HS-5 (cell line): ENCODE measurements at regions not wholly inside any gene's neighbourhood (a gene's known extent, or its start where the extent isn't known, plus 50 kb on each side); places are given as distances from the start of the nearest gene placed in this dataset.

Source experiments
- DNase-seq: peaks from one replicate; pipeline ENCODE4 v3.0.0-alpha.2; 2012; ENCODE audit warnings: low read depth

GRCh38 chr6:44636561-44637248 is 249.2 kb downstream of the CDC5L start:
- no peak for DNase-seq

GRCh38 chr6:44641344-44642031 is 254.0 kb downstream of the CDC5L start:
- no peak for DNase-seq

DNA sequence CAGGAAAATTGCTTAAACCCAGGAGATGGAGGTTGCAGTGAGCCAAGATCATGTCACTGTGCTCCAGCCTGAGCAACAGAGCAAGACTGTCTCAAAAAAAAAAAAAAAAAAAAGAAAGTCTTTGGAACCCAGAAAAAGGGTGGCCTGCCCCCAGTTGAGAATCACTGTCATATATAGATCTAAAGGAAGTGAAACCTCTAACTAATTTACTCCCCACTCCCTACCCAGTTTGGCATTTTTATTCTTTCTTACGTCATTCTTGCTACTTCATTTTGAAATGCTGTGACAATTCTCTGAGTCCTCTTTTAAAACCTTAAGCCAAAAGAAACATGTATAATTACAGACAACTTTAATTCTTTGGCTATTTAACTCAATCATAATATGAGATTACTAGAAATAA is 254.8 kb downstream of the CDC5L start:
- no peak for DNase-seq

DNA sequence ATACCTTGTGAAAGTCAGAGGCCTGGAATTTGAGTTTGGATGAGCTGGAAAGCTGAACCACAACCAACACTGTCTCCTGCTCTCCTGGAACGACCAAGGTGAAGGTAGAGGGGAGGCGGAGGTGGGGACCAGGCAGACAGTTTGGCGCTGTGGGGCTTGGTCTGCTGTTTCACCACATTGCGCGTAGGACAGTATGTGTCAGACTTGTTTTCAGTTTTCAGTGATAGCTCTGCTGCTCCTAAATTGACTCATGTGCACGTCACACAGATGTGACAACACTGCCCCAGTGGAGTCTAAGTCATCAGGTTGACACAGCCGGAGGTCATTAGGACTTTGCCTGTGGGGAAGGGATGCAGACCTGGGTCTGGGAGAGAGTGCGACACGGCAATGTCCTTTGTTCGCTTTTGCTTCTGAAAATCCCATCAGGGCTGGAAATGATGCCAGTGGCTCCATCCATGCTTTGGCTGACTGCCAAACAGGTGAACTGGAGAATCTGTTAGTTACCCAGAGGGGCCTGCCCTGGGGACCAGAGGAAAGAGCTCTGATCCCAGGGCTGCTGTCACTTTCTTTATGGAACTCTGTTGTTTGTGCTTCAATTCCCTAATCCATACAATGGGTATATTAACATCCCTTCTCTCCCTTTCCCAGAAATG is 255.5 kb downstream of the CDC5L start:
- no peak for DNase-seq

DNA sequence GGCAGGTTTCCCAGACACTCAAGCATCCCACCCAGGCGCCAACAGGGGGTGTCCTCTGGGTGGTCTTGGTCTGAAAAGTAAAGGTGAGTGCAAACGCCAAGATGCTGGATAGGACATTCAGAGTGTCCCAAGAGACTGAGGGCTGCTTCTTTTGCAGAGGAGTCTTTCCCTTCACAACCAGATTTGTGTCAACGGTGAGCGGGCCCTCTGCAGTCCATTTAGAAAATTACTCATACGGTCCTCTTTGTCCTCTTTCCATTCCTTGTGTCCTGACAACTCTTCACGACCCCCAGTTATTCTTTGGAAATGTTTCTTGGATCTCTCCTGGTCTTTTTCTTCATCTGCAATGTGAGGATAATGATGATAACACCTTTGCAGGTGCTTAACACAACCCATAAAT is 257.8 kb downstream of the CDC5L start:
- DNase-seq, result no peak

DNA sequence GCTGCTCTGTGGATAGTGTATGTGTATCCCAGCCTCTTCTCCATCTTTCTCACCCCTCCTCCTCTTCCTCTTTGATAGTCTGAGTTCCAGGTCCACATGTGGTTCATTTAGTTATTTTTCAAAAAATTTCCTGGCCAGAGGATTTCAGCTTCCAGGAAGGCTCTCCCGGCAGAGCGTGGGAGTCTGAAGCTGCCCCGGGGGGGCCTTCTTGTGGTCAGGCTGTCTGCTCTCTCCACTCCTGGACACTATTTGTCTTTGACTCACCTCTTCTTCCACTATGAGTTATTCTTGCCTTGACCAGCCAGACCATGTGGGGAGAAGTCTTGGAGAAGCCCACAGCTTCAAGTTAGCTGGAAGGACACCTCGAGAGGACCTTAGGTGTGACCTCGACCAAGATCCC is 258.8 kb downstream of the CDC5L start:
- DNase-seq, result no peak

- DNase-seq, result no peak
Measured at GRCh38 chr6:44649365-44650025, 262.0 kb downstream of the CDC5L start.

DNA sequence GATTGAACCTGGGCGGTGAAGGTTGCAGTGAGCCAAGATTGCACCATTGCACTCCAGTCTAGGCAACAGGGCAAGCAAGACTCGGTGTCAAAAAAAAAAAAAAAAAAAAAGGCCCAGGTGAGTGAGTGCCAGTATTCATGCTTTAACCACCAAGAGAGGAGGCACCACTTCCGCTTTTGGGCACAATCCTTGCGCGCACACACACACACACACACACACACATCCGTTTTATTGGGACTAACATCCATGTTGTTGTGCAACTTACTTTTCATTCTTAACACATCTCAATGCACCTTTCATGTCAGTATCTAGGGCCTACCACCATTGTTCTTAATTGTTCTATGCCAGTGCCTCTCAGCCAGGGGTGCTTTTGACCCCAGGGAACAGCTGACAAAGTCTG is 263.0 kb downstream of the CDC5L start:
- no peak for DNase-seq

DNA sequence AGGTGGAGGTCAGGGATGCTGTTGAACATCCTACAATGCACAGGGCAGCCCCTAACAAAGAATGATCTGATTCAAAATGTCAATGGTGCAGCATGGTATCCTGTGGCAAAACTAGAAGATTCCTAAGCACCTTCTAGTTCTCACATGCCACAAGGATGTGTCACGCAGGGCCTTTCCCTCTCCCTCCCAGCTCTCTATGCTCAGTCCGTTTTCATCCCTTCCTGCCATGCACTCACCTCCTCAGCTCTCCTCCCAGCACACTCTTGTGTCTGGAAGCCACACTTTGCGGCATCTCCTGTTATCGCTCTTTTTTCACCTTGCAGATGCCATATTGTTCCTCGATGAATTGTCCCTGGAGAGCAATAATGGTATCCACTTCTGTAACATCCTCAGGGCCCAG is 263.4 kb downstream of the CDC5L start:
- peak; percentile 41 for DNase-seq

DNA sequence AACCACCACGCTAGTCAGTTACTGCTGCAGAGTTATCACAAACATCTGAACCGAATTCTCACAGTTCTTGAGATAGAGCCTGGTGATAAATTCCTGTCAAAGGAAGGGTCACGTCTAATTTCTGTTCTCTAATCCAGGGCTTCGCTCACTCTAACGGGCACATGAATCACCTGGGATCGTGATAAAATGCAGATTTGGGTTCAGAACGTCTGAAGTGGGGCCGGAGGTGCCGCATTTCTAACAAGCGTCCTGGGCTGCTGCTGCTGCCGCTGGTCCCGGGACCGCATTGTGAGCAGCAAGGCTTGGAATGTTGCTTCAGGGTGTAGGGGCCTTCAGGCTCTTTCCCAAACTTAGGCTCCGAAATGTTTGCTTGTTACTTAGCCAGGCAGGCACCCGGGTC is 264.1 kb downstream of the CDC5L start:
- DNase-seq, result no peak

DNA sequence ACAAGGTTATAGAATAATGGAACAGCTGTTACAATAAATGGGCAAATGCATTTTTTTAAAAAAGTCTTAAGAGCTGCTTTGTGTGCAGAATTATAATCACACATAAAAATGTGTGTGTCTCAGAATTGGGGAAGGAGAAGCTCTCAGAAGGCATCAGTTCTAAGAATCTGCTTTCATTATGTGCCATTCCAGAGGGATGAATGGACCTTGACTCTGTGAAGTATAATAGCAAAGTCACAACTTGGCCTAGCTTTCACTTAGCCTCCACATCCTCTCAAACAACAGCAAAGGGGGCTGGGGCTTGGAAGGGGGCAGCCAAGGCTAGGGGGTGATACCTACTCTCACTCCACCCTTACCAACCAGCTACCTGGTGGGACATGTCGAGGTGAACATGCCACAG is 265.0 kb downstream of the CDC5L start:
- DNase-seq, result no peak

GRCh38 chr6:44653091-44653490 is 265.6 kb downstream of the CDC5L start:
- no peak for DNase-seq

DNA sequence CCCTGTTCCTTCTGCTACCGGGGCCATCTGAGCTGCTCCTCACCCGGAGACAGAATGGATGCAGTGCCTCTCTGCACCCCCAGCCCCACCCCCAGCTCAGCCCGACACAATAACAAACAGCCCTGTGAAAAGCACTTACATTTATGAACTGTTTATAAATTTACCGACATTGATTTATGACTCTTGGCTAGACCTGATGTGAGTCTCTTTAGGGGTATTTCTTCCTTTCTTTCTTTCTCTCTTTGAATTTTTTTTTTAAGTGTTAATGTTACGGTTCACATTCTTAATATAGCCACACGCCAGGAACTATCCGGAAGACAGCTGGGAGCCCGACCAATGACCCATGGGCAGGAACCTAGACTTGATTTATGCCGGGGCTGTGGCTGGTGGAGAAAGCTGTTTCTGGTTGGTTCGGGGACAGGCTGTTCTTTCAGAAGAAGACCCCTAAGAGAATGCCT is 266.3 kb downstream of the CDC5L start:
- no peak for DNase-seq

DNA sequence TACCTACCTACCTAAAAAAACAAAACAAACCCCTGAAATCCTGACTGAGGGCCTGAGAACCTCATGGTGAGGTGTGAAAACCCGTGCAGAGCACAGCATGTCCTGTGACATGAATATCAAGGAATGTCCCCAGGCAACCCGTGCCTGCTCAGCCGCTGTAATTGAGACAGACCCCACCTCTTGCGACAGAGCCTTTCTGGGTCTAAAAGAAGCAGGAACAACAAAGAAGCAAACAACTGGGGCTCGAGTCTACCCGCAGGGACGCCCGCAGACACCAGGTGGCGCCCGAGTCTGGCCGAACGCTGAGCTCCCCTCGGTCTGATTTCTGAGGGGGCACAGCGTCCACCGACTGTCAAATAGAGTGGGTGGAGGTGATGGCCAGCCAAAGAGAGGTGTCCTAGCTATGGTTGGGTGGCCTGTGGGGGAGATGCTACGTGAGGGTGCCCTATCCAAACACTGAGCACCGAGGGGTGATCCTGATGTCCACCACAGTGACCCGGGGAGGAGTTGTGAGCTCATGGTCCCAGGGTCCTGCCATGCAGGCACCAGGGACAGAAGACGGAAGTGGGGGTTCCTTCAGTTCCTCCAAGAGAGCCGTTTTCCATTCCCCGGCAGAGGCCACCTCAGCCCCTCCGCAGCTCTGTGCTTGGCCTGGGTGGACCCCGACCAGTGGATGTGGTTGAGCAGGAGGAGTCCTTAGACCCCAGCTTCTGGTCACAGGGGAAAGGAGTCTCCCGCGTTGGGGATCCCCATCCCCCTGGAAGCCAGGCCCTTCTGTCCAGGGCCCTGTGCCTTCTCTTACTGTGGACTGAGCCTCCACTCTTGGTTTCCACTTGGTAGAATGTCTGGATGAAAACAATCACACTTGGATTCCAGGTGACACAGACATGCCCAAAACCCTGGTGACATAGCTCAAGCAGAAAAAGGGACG is 268.2 kb downstream of the CDC5L start:
- DNase-seq, result no peak

DNA sequence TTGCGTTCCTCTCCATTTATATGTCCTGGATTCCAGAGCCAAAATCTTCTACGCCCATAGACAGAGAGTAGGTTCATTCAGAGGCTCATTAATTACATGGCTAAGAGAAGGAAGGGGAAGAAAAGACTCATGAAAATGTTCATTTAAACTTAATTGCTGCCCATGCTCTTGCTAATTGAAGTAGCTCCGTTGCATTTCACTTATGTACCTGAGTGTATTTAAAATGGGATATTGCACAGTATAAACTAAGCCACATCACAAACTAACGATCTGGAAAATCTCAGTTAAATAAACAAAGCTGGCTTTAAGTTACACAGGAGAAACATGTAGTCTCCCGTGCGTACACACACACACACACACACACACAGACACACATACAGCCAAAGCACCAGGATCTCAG is 269.2 kb downstream of the CDC5L start:
- DNase-seq, result no peak

- no peak for DNase-seq
Measured at GRCh38 chr6:44657206-44657819, 269.8 kb downstream of the CDC5L start.

- DNase-seq, result no peak
Measured at GRCh38 chr6:44658571-44658970, 271.1 kb downstream of the CDC5L start.

DNA sequence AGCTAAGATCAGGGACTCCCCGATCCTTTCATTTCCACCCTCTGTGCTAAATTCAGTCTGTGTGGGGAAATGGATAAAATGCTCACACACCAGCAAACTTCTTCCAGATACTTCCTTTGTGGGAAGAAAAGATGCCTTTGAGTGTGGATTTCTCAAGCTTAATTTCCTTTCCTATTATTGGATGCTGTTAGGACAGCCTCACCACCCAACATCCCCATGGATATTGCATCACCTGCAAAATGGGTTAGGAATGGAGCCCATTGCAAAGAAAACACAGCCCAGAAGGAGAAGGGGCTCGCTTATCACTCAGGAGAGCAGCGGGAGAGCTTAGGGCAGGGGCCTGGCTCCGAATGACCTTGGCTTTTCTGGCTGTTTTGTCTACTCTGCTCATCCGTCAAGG is 272.2 kb downstream of the CDC5L start:
- no peak for DNase-seq

GRCh38 chr6:44660561-44661220 is 273.2 kb downstream of the CDC5L start:
- no peak for DNase-seq

GRCh38 chr6:44661221-44662008 is 273.9 kb downstream of the CDC5L start:
- no peak for DNase-seq
